ENCODE measurements at regions not wholly inside any gene's neighbourhood (a gene's known extent, or its start where the extent isn't known, plus 50 kb on each side); places are given as distances from the start of the nearest gene placed in this dataset.

DNA sequence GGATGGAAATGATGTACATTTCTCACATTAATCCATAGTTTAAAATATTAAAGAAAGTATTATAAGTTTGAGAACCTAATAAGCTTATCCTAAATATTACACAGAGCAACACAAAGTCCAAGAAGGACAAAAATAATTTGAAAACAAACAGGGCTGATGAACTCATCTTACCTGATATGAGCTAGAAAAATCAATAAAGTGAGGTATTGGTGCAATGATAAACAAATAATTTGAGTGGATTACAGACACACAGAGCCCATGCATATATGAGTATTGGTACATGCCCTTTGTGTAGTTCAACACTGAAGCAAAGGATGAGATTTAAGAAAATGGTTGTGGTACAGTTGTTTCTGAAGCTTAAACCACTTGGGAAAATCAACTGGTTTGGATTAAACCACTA is 1139.0 kb downstream of the SUCLG1 start:
- Histone ChIP-seq H3K9me3 (no peaks in the 10 kb centered on the region), H3K4me1 (no peaks in the 10 kb centered on the region), H3K4me3 (no peak overlapping the region), H3K36me3 (no peaks in the 10 kb centered on the region), H3K27ac (no peak overlapping the region), H3K27me3 (no peaks in the 10 kb centered on the region)
- DNase-seq: no peak
- intact Hi-C loops (cut with DNase I): no loop called here
- TF ChIP-seq POLR2A (IDR thresholded peaks at IDR 0.05): no peak
- TF ChIP-seq, protein P1, sequence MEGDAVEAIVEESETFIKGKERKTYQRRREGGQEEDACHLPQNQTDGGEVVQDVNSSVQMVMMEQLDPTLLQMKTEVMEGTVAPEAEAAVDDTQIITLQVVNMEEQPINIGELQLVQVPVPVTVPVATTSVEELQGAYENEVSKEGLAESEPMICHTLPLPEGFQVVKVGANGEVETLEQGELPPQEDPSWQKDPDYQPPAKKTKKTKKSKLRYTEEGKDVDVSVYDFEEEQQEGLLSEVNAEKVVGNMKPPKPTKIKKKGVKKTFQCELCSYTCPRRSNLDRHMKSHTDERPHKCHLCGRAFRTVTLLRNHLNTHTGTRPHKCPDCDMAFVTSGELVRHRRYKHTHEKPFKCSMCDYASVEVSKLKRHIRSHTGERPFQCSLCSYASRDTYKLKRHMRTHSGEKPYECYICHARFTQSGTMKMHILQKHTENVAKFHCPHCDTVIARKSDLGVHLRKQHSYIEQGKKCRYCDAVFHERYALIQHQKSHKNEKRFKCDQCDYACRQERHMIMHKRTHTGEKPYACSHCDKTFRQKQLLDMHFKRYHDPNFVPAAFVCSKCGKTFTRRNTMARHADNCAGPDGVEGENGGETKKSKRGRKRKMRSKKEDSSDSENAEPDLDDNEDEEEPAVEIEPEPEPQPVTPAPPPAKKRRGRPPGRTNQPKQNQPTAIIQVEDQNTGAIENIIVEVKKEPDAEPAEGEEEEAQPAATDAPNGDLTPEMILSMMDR (IDR thresholded peaks at IDR 0.05): no peak
- ATAC-seq: no peak

DNA sequence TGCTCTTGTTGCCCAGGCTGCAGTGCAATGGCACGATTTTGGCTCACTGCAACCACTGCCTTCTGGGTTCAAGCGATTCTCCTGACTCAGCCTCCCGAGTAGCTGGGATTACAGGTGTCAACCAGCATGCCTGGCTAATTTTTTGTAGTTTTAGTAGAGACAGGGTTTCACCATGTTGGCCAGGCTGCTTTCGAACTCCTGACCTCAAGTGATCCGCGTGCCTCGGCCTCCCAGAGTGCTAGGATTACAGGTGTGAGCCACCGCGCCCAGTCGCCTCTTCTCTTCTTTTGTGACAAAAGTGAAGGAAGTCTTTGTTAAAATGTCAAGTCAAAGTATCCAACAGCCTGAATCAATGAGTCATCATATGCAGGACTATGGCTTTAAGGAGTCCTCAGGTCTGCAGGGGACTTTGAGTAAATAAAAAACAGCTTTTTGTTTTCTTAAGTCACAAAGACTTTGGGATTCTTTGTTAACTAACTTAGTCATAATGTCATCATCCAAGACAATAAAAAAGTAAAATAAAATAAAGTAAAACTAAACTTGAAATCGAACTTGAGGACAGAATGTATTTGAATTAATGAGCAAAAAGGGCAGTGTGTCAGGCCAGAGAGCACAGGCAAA is 1153.2 kb downstream of the SUCLG1 start:
- no peak for TF ChIP-seq POLR2A (IDR thresholded peaks at IDR 0.05)
- TF ChIP-seq, protein P1 (IDR thresholded peaks at IDR 0.05): no peak
- Histone ChIP-seq H3K36me3 (no peaks in the 10 kb centered on the region), H3K4me3 (no peak overlapping the region), H3K4me1 (no peaks in the 10 kb centered on the region), H3K27me3 (no peaks in the 10 kb centered on the region), H3K9me3 (no peaks in the 10 kb centered on the region), H3K27ac (no peak overlapping the region)
- ATAC-seq: no peak
- intact Hi-C loops (cut with DNase I): no loop called here
- WGBS, 4 donors: 83 to 89% (median 89%) methylated on average over 11 of the region's 11 CpGs
- DNase-seq: no peak

DNA sequence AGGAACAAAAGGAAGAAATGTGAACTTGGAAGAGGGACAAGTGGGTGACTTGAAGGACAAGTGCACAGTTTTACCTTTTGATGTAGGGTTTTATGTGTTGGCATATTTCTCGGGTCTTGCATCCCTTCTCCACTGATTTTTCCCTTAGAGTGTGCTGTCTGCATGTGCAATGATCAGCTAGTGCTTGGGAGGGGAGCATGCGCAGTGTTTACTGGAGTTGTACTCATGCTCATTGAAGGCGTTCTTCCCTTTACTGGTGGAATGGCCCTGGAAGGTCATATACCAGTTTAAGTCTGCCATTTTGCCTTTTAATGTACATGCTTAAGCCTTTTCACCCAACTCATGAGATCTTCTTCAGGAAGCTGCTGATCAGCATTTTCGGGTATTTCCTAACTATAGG is 1168.0 kb downstream of the SUCLG1 start:
- Histone ChIP-seq H3K27me3 (no peaks in the 10 kb centered on the region), H3K9me3 (no peaks in the 10 kb centered on the region), H3K4me1 (no peaks in the 10 kb centered on the region), H3K4me3 (no peak overlapping the region), H3K27ac (no peak overlapping the region), H3K36me3 (no peaks in the 10 kb centered on the region)
- 82 to 91% (median 88%) methylated on average over 4 of the region's 4 CpGs for WGBS, 4 donors
- no peak for ATAC-seq
- TF ChIP-seq POLR2A (IDR thresholded peaks at IDR 0.05): no peak
- TF ChIP-seq, protein P1 (IDR thresholded peaks at IDR 0.05): no peak
- no peak for DNase-seq
- intact Hi-C loops (cut with DNase I): no loop called here

DNA sequence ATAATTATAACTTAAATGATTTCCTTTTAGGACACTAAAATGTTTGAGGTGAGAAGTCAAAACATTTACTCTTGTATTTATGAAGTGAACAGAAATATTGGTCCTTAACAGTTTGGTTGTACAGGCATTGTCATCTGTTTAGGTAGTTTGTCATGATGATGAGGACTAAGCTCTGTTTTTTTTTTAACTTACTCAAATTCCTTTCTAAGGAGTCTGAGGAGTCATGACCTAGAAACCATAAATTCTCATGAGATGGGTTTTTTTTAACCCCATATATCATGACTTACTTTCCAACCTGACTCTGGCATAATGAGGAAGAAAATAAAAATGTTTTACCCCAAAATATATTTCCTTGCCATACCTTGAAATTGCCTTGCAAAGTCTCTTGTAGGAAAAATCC is 1176.2 kb downstream of the SUCLG1 start:
- Histone ChIP-seq H3K27me3 (no peaks in the 10 kb centered on the region), H3K4me3 (no peak overlapping the region), H3K36me3 (no peaks in the 10 kb centered on the region), H3K27ac (no peak overlapping the region), H3K9me3 (peaks cover 0 to 11% (median 0%) of the 10 kb centered on the region in 12 donors), H3K4me1 (no peaks in the 10 kb centered on the region)
- DNase-seq (no peak), ATAC-seq (no peak)
- no peak for TF ChIP-seq POLR2A (IDR thresholded peaks at IDR 0.05)
- TF ChIP-seq, protein P1 (IDR thresholded peaks at IDR 0.05): no peak
- intact Hi-C loops (cut with DNase I): no loop called here

All from heart left ventricle (tissue), 16 donors.